ENCODE measurements at regions not wholly inside any gene's neighbourhood (a gene's known extent, or its start where the extent isn't known, plus 50 kb on each side); places are given as distances from the start of the nearest gene placed in this dataset.

DNA sequence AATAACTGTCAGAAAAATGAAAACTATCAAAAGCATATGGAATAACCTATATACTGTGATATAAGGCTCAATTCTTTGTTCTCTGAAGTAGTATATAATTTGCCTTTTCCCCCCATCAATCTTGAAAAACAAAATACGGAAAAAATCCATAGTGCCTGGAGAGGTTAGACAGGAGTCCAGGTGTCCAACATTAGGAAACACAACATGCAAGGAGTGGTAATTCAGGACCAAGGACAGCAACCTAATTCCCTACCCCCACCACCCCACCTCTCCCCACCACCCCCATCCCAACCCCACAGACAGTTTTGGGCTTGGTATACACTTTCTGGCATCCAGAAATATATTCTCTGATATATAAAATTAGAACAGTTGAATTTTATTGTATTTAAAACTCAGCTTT is 55.1 kb upstream of the SLC25A26 start:
- no peak for DNase-seq (ENCODE audit: low read depth)
- H3K4me3 ChIP-seq (ENCODE audit: low read depth, low read length): no peak overlapping the region

DNA sequence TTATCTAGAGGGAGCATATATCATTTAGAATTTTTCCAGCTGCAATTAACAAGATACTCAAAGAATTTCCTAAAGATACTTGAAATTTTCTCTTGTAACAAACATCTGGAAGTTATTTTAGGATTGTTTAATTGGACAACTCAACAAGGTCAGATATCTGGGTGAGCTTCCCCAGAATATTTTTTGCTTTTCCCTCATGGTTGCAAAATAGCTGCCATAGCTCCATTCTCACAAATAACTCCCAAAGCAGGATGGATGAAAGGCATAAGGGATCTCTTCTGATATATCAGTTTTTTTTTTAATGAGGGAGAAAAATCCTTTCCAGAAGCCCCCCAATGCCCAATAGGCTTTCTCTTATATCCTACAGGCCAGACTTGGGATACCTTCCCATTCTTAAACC is 56.6 kb upstream of the SLC25A26 start:
- H3K4me3 ChIP-seq (ENCODE audit: low read depth, low read length): no peak overlapping the region
- TF ChIP-seq, protein P1, sequence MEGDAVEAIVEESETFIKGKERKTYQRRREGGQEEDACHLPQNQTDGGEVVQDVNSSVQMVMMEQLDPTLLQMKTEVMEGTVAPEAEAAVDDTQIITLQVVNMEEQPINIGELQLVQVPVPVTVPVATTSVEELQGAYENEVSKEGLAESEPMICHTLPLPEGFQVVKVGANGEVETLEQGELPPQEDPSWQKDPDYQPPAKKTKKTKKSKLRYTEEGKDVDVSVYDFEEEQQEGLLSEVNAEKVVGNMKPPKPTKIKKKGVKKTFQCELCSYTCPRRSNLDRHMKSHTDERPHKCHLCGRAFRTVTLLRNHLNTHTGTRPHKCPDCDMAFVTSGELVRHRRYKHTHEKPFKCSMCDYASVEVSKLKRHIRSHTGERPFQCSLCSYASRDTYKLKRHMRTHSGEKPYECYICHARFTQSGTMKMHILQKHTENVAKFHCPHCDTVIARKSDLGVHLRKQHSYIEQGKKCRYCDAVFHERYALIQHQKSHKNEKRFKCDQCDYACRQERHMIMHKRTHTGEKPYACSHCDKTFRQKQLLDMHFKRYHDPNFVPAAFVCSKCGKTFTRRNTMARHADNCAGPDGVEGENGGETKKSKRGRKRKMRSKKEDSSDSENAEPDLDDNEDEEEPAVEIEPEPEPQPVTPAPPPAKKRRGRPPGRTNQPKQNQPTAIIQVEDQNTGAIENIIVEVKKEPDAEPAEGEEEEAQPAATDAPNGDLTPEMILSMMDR (IDR thresholded peaks at IDR 0.05; ENCODE audit: insufficient read depth, low read depth, low read length, missing control alignments): no peak
- DNase-seq (ENCODE audit: low read depth): no peak

More for the DNA sequence above, 55.1 kb upstream of the SLC25A26 start:
- TF ChIP-seq, protein P1 (IDR thresholded peaks at IDR 0.05; ENCODE audit: insufficient read depth, low read depth, low read length, missing control alignments): no peak

DNA sequence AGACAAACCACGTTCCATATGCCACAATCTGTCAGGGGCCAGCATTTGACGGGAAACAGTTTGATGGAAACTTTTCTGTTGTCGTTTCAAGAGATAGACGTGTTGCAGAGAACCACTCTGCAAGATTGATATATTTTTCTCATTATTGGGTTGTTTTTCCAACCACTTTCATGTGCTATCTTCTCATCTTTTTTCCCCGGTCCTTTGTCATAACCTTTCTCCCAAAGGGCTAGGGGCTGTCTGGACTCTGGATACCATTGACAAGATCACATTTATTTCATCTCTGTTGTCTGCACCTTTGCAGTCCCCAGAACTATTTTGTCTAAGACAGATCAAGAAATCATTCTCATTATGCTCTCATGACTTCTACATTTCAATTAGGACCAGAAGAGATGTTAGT is 57.6 kb upstream of the SLC25A26 start:
- H3K4me3 ChIP-seq (ENCODE audit: low read depth, low read length): no peak overlapping the region
- TF ChIP-seq, protein P1 (IDR thresholded peaks at IDR 0.05; ENCODE audit: insufficient read depth, low read depth, low read length, missing control alignments): no peak
- no peak for DNase-seq (ENCODE audit: low read depth)

DNA sequence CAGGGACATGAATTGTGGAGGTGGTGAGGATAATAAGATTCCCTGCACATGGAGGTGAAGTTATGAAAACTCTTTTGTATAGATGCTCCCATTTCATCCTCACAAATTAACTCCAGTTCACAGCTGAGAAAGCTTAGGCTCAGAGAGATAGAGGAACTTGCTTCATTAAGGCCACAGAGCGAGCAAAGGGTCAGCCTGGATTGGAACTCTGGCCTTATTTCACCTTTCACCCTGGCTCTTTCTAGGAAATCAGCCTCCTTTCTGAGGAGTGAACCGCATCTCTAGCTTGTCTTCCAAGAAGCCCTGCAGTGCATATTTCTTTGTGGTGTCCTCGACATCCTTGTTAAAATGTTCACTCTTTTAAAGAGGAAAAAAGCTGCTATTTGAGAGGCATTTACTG is 58.0 kb upstream of the SLC25A26 start:
- TF ChIP-seq, protein P1 (IDR thresholded peaks at IDR 0.05; ENCODE audit: insufficient read depth, low read depth, low read length, missing control alignments): no peak
- H3K4me3 ChIP-seq (ENCODE audit: low read depth, low read length): no peak overlapping the region
- no peak for DNase-seq (ENCODE audit: low read depth)

DNA sequence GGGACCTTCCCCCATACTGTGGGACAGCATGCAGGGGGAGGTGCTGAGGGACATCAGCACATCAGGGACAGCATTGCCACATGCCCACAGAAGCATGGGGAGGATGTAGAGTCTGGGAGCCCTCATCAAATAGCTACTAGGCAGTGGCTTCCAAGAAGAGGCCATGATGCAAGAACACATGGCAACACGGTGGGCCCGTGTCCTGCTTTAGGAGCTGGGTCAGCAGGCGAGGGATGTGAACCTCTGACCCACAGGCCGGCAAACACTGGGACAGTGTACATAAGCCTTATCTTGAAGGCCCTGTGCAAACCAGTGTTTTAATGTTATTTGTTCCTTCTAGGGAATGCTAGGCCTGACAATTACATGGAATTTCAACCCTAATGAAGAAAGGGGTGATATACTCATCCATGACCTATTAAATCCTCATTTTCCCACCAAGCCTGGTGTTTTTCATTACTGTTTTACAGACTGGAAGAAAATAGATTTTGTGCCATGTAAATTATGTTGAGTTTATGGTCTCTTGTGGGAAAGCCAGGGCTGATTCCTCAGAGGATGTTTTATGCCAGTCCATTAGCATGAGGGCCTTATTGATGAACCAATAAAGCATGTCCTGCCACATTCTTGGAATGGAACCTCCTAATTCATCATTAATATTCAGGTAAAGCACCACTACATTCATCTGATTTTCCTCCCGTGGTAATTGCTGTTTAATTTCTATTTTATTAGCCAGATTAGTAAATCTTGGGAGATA is 61.7 kb upstream of the SLC25A26 start:
- TF ChIP-seq, protein P1 (IDR thresholded peaks at IDR 0.05; ENCODE audit: insufficient read depth, low read depth, low read length, missing control alignments): no peak
- H3K4me3 ChIP-seq (ENCODE audit: low read depth, low read length): no peak overlapping the region
- DNase-seq (ENCODE audit: low read depth): no peak

DNA sequence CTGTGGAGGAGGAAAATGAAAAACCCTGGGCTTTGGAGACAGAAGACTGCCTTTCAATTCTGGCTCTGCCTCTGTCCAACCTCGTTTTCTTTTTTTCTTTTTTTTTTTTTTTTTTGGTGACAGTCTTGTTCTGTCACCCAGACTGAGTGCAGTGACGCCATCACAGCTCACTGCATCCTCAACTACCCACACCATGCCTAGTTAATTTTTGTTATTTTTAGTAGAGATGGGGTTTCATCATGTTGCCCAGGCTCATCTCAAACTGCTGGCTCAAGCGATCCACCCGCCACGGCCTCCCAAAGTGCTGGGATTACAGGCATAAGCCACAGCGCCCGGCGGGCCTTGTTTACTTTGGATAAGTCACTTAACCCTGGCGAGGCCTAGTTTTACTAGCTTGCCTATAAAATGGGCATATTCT is 66.3 kb upstream of the SLC25A26 start:
- no peak overlapping the region for H3K4me3 ChIP-seq (ENCODE audit: low read depth, low read length)
- DNase-seq (ENCODE audit: low read depth): no peak
- TF ChIP-seq, protein P1 (IDR thresholded peaks at IDR 0.05; ENCODE audit: insufficient read depth, low read depth, low read length, missing control alignments): no peak
